DND-41 (cell line): ENCODE measurements at regions not wholly inside any gene's neighbourhood (a gene's known extent, or its start where the extent isn't known, plus 50 kb on each side); places are given as distances from the start of the nearest gene placed in this dataset.

Source experiments
- ATAC-seq: fragments of 200-7000 bp; cut with Tn5 transposase; 3 replicates; pipeline ENCODE4 v1.9.1; 2021; ENCODE audit warnings: low read depth; ENCODE audit not compliant: insufficient read depth
- DNase-seq: peaks from one replicate; pipeline ENCODE4 v3.0.0-alpha.2; 2020
- H2AFZ ChIP-seq: 2 replicates; pipeline ENCODE4 v1.6.0; 2012; ENCODE audit warnings: low read depth, low read length
- H3K27ac ChIP-seq: 2 replicates; pipeline ENCODE4 v1.5.1; 2012; ENCODE audit warnings: low read length, inconsistent platforms
- H3K27me3 ChIP-seq: fragments of 200-600 bp; sonication (generic); 2 replicates; pipeline ENCODE4 v1.6.0; 2012; ENCODE audit warnings: low read length, mild to moderate bottlenecking, inconsistent platforms; ENCODE audit not compliant: insufficient read depth, poor library complexity
- H3K36me3 ChIP-seq: 2 replicates; pipeline ENCODE4 v1.5.1; 2012; ENCODE audit warnings: low read length, inconsistent platforms; ENCODE audit not compliant: insufficient read depth
- H3K4me1 ChIP-seq: 2 replicates; pipeline ENCODE4 v1.5.1; 2012; ENCODE audit warnings: mild to moderate bottlenecking, low read length; ENCODE audit not compliant: insufficient read depth
- H3K4me2 ChIP-seq: 2 replicates; pipeline ENCODE4 v1.6.0; 2012; ENCODE audit warnings: mild to moderate bottlenecking, moderate library complexity, low read length, inconsistent platforms; ENCODE audit not compliant: insufficient read depth
- H3K4me3 ChIP-seq, 2 experiments: fragments of 200-600 bp in 1 of 2; shearing (Covaris generic) in 1 of 2; 2 replicates each; pipeline ENCODE4 v1.5.1; 2012 to 2016; ENCODE audit warnings: inconsistent platforms in 2 of 2, low read length in 2 of 2, mild to moderate bottlenecking in 2 of 2, low read depth in 1 of 2, moderate library complexity in 1 of 2
- H3K79me2 ChIP-seq: 2 replicates; pipeline ENCODE4 v1.6.0; 2012; ENCODE audit warnings: low read length, inconsistent platforms; ENCODE audit not compliant: insufficient read depth
- H3K9ac ChIP-seq: 2 replicates; pipeline ENCODE4 v1.6.0; 2012; ENCODE audit warnings: low read depth, mild to moderate bottlenecking, inconsistent platforms, low read length, moderate library complexity
- H3K9me3 ChIP-seq: 2 replicates; pipeline ENCODE4 v1.5.1; 2012; ENCODE audit warnings: low read length, moderate library complexity, mild to moderate bottlenecking, inconsistent platforms; ENCODE audit not compliant: insufficient read depth, severe bottlenecking
- H4K20me1 ChIP-seq: 2 replicates; pipeline ENCODE4 v1.6.0; 2012; ENCODE audit warnings: low read length; ENCODE audit not compliant: insufficient read depth
- CTCF ChIP-seq: IDR thresholded peaks from 2 replicates; pipeline ENCODE4 v1.5.1; 2012; ENCODE audit warnings: borderline replicate concordance, low read length, moderate library complexity, mild to moderate bottlenecking; ENCODE audit not compliant: poor library complexity, severe bottlenecking; ENCODE audit errors: extremely low read depth
- EZH2 ChIP-seq: IDR thresholded peaks from 3 replicates; pipeline ENCODE4 v1.6.1; 2012; ENCODE audit warnings: borderline replicate concordance, low read depth, mild to moderate bottlenecking, moderate library complexity, low read length, inconsistent platforms; ENCODE audit not compliant: severe bottlenecking

GRCh38 chr6:126807876-126808275 is 310.6 kb upstream of the RSPO3 start:
- no peak overlapping the region for H2AFZ ChIP-seq
- H3K4me1 ChIP-seq, result no peaks in the 10 kb centered on the region
- no peaks in the 10 kb centered on the region for H4K20me1 ChIP-seq
- no peak overlapping the region for H3K4me2 ChIP-seq
- no peak overlapping the region for H3K4me3 ChIP-seq
- no peaks in the 10 kb centered on the region for H3K9me3 ChIP-seq
- no peak overlapping the region for H3K9ac ChIP-seq
- no peaks in the 10 kb centered on the region for H3K79me2 ChIP-seq
- H3K36me3 ChIP-seq, result no peaks in the 10 kb centered on the region
- no peak overlapping the region for H3K27ac ChIP-seq
- no peaks in the 10 kb centered on the region for H3K27me3 ChIP-seq
- TF ChIP-seq EZH2 (no peak), CTCF (no peak)
- ATAC-seq (no peak), DNase-seq (no peak)

GRCh38 chr6:126811321-126811720 is 307.1 kb upstream of the RSPO3 start:
- H3K4me2 ChIP-seq, result no peak overlapping the region
- H3K4me1 ChIP-seq, result no peaks in the 10 kb centered on the region
- H3K4me3 ChIP-seq, result no peak overlapping the region
- H3K36me3 ChIP-seq, result no peaks in the 10 kb centered on the region
- ATAC-seq (no peak), DNase-seq (no peak)
- H3K27me3 ChIP-seq, result no peaks in the 10 kb centered on the region
- H3K9me3 ChIP-seq, result no peaks in the 10 kb centered on the region
- no peak overlapping the region for H3K9ac ChIP-seq
- no peak overlapping the region for H2AFZ ChIP-seq
- no peaks in the 10 kb centered on the region for H3K79me2 ChIP-seq
- no peak overlapping the region for H3K27ac ChIP-seq
- no peaks in the 10 kb centered on the region for H4K20me1 ChIP-seq
- no peak for TF ChIP-seq EZH2
- no peak for TF ChIP-seq CTCF

DNA sequence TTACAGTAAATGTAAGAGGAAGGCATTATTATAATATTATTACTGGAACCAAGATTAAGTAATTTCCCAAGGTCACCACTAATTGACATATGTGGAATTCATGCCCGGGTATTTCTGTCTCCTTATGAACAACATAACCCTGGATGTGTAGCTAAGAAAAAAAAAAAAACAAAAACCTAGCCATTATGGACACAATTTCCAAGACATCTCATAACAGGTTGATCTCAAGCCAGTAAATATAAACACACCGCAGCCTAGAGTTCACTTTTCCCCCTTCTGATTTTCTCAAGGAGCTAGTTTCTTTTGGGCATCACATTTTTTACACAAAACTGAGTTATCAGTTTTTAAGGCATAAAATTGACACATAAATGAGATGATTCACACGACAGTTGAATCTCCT is 306.5 kb upstream of the RSPO3 start:
- no peak for DNase-seq
- no peak overlapping the region for H3K4me3 ChIP-seq

More for the DNA sequence above, 306.5 kb upstream of the RSPO3 start:
- no peaks in the 10 kb centered on the region for H3K4me1 ChIP-seq
- H3K9me3 ChIP-seq, result no peaks in the 10 kb centered on the region
- H3K4me2 ChIP-seq, result no peak overlapping the region
- H3K27ac ChIP-seq, result no peak overlapping the region
- no peak for ATAC-seq
- TF ChIP-seq EZH2, result no peak
- no peak for TF ChIP-seq CTCF
- no peaks in the 10 kb centered on the region for H3K79me2 ChIP-seq
- H2AFZ ChIP-seq, result no peak overlapping the region
- H4K20me1 ChIP-seq, result no peaks in the 10 kb centered on the region
- no peak overlapping the region for H3K9ac ChIP-seq
- no peaks in the 10 kb centered on the region for H3K36me3 ChIP-seq
- no peaks in the 10 kb centered on the region for H3K27me3 ChIP-seq
